Stimulated activated CD4-positive, alpha-beta T cell treated with anti-CD3 and anti-CD28 coated beads, Interleukin-1b, Interleukin-23, amount 100 ng/mL, for 48 hours (primary cell): ENCODE measurements at regions not wholly inside any gene's neighbourhood (a gene's known extent, or its start where the extent isn't known, plus 50 kb on each side); places are given as distances from the start of the nearest gene placed in this dataset.
"Not testable (repeated sequence)": the region's sequence is repeated elsewhere in the genome, so short reads cannot be mapped to it uniquely, and the experiment has no call there.

Experiments
- DNase-seq: peaks from one replicate; pipeline ENCODE4 v3.0.0-alpha.2; 2020

GRCh38 chr3:158026236-158026635 lies 80.0 kb downstream of the SHOX2 start:
- DNase-seq, result no peak

GRCh38 chr3:158019897-158020296 lies 86.3 kb downstream of the SHOX2 start:
- not testable (repeated sequence) for DNase-seq

- DNase-seq, result no peak
Measured at GRCh38 chr3:158018462-158018861, 87.8 kb downstream of the SHOX2 start.

- no peak for DNase-seq
Measured at GRCh38 chr3:158012901-158013300, 93.3 kb downstream of the SHOX2 start.

- DNase-seq, result no peak
Measured at GRCh38 chr3:158005391-158006100, 100.7 kb downstream of the SHOX2 start.

- DNase-seq, result no peak
Measured at GRCh38 chr3:157999246-157999645, 107.0 kb downstream of the SHOX2 start.

- DNase-seq, result no peak
Measured at GRCh38 chr3:157982359-157982758, 123.9 kb downstream of the SHOX2 start.

GRCh38 chr3:157981819-157982218 lies 124.4 kb downstream of the SHOX2 start:
- DNase-seq, result no peak

- DNase-seq, result no peak
Measured at GRCh38 chr3:157979022-157979421, 127.2 kb downstream of the SHOX2 start.

- no peak for DNase-seq
Measured at GRCh38 chr3:157961665-157962064, 144.6 kb downstream of the SHOX2 start.

- no peak for DNase-seq
Measured at GRCh38 chr3:157958457-157958856, 147.8 kb downstream of the SHOX2 start.

GRCh38 chr3:157956850-157957249 lies 149.4 kb downstream of the SHOX2 start:
- DNase-seq, result no peak

- DNase-seq, result no peak
Measured at GRCh38 chr3:157956176-157956575, 150.0 kb downstream of the SHOX2 start.

- DNase-seq, result no peak
Measured at GRCh38 chr3:157953565-157953964, 152.7 kb downstream of the SHOX2 start.

GRCh38 chr3:157948605-157949383 lies 157.4 kb downstream of the SHOX2 start:
- no peak for DNase-seq

- DNase-seq, result no peak
Measured at GRCh38 chr3:157939166-157939565, 167.1 kb downstream of the SHOX2 start.

- no peak for DNase-seq
Measured at GRCh38 chr3:157938154-157938779, 168.0 kb downstream of the SHOX2 start.

GRCh38 chr3:157931517-157931916 lies 174.7 kb downstream of the SHOX2 start:
- DNase-seq, result no peak

GRCh38 chr3:157930000-157930780 lies 176.0 kb downstream of the SHOX2 start:
- no peak for DNase-seq

- no peak for DNase-seq
Measured at GRCh38 chr3:157926822-157927221, 179.4 kb downstream of the SHOX2 start.

- no peak for DNase-seq
Measured at GRCh38 chr3:157922614-157923013, 183.6 kb downstream of the SHOX2 start.

GRCh38 chr3:157921811-157922210 lies 184.4 kb downstream of the SHOX2 start:
- DNase-seq, result no peak
